ENCODE measurements at regions not wholly inside any gene's neighbourhood (a gene's known extent, or its start where the extent isn't known, plus 50 kb on each side); places are given as distances from the start of the nearest gene placed in this dataset.

- TF ChIP-seq POLR2A (IDR thresholded peaks at IDR 0.05) (no peak), CTCF (IDR thresholded peaks at IDR 0.05) (no peak)
- Histone ChIP-seq H3K36me3 (replicated peaks in 1 of 2) (no peaks in the 10 kb centered on the region), H3K4me1 (replicated peaks in 1 of 2) (no peaks in the 10 kb centered on the region), H3K4me3 (no peak overlapping the region), H3K9me3 (replicated peaks in 1 of 3) (no peaks in the 10 kb centered on the region), H3K27me3 (no peaks in the 10 kb centered on the region), H3K27ac (no peak overlapping the region)
- intact Hi-C loops (cut with DNase I): no loop called here
- no peak for DNase-seq
These were observed 936.4 kb downstream of the FAT4 start for GRCh38 chr4:126251169-126251568.

- intact Hi-C loops (cut with DNase I): no loop called here
- 44 to 60% (median 54%) methylated on average over 2 of the region's 2 CpGs for WGBS, 4 donors
- Histone ChIP-seq H3K9me3 (replicated peaks in 1 of 3) (peaks cover 0 to 5% (median 0%) of the 10 kb centered on the region in 3 donors), H3K4me3 (no peak overlapping the region), H3K36me3 (replicated peaks in 1 of 2) (no peaks in the 10 kb centered on the region), H3K27me3 (no peaks in the 10 kb centered on the region), H3K4me1 (replicated peaks in 1 of 2) (no peaks in the 10 kb centered on the region), H3K27ac (no peak overlapping the region)
- TF ChIP-seq POLR2A (IDR thresholded peaks at IDR 0.05): no peak
- no peak for TF ChIP-seq CTCF (IDR thresholded peaks at IDR 0.05)
- DNase-seq: no peak
These were observed 947.9 kb downstream of the FAT4 start for GRCh38 chr4:126262665-126263064.

GRCh38 chr4:126264839-126265238, 950.1 kb downstream of the FAT4 start:
- Histone ChIP-seq H3K36me3 (replicated peaks in 1 of 2) (no peaks in the 10 kb centered on the region), H3K27me3 (no peaks in the 10 kb centered on the region), H3K4me1 (replicated peaks in 1 of 2) (no peaks in the 10 kb centered on the region), H3K9me3 (replicated peaks in 1 of 3) (peaks cover 0 to 5% (median 0%) of the 10 kb centered on the region in 3 donors), H3K4me3 (no peak overlapping the region), H3K27ac (no peak overlapping the region)
- intact Hi-C loops (cut with DNase I): no loop called here
- DNase-seq: no peak
- TF ChIP-seq POLR2A (IDR thresholded peaks at IDR 0.05) (no peak), CTCF (IDR thresholded peaks at IDR 0.05) (no peak)

- TF ChIP-seq CTCF (IDR thresholded peaks at IDR 0.05) (no peak), POLR2A (IDR thresholded peaks at IDR 0.05) (no peak)
- H3K4me1 ChIP-seq (replicated peaks in 1 of 2): no peaks in the 10 kb centered on the region
- intact Hi-C loops (cut with DNase I): no loop called here
- DNase-seq: no peak
- H3K4me3 ChIP-seq: no peak overlapping the region
- no peaks in the 10 kb centered on the region for H3K27me3 ChIP-seq
- H3K36me3 ChIP-seq (replicated peaks in 1 of 2): no peaks in the 10 kb centered on the region
- H3K27ac ChIP-seq: no peak overlapping the region
- H3K9me3 ChIP-seq (replicated peaks in 1 of 3): no peaks in the 10 kb centered on the region
These were observed 951.1 kb downstream of the FAT4 start for GRCh38 chr4:126265888-126266287.
